HepG2 (cell line): ENCODE measurements at regions not wholly inside any gene's neighbourhood (a gene's known extent, or its start where the extent isn't known, plus 50 kb on each side); places are given as distances from the start of the nearest gene placed in this dataset.

Experiments
- FOXM1 ChIP-seq: sonication (generic); formaldehyde crosslinking; IDR thresholded peaks from 2 replicates; pipeline ENCODE4 v1.5.0; 2020; ENCODE audit warnings: missing genetic modification reagents
- ZNF740 ChIP-seq: sonication (generic); formaldehyde crosslinking; IDR thresholded peaks from 2 replicates; pipeline ENCODE4 v1.4.0; 2020; ENCODE audit warnings: missing genetic modification reagents

- TF ChIP-seq FOXM1 (CRISPR knock-in tag) (no peak), ZNF740 (CRISPR knock-in tag) (no peak)
Measured at GRCh38 chr6:19035461-19036195, 648.5 kb downstream of the RNF144B start.
